Hepatocyte (in vitro differentiated cells): ENCODE measurements at regions not wholly inside any gene's neighbourhood (a gene's known extent, or its start where the extent isn't known, plus 50 kb on each side); places are given as distances from the start of the nearest gene placed in this dataset.
A peak's percentile ranks its signal among the peaks of the same experiment; 100 is the strongest.

Experiments
- DNase-seq: peaks from one replicate; pipeline ENCODE4 v3.0.0-alpha.2; 2016; ENCODE audit warnings: low spot score
- H2AFZ ChIP-seq: fragments of 200-600 bp; sonication (generic); 2 replicates; pipeline ENCODE4 v1.6.0; 2016; ENCODE audit warnings: antibody characterized with exemption, mild to moderate bottlenecking
- H3K27ac ChIP-seq: fragments of 200-600 bp; sonication (generic); 2 replicates; pipeline ENCODE4 v1.5.1; 2016; ENCODE audit warnings: mild to moderate bottlenecking
- H3K27me3 ChIP-seq: fragments of 200-600 bp; sonication (generic); 2 replicates; pipeline ENCODE4 v1.6.1; 2016
- H3K36me3 ChIP-seq: fragments of 200-600 bp; sonication (generic); replicated peaks from 2 replicates; pipeline ENCODE4 v1.5.1; 2016; ENCODE audit warnings: low read depth; ENCODE audit not compliant: insufficient read depth
- H3K4me1 ChIP-seq: fragments of 200-600 bp; sonication (generic); 2 replicates; pipeline ENCODE4 v1.5.1; 2016; ENCODE audit warnings: mild to moderate bottlenecking, moderate library complexity; ENCODE audit not compliant: insufficient read depth
- H3K4me2 ChIP-seq: fragments of 200-600 bp; sonication (generic); 2 replicates; pipeline ENCODE4 v1.6.0; 2016
- H3K4me3 ChIP-seq: fragments of 200-600 bp; sonication (generic); 2 replicates; pipeline ENCODE4 v1.5.1; 2016; ENCODE audit warnings: mild to moderate bottlenecking
- H3K79me2 ChIP-seq: fragments of 200-600 bp; sonication (generic); 2 replicates; pipeline ENCODE4 v1.6.0; 2017; ENCODE audit warnings: mild to moderate bottlenecking
- H3K9me2 ChIP-seq: fragments of 200-600 bp; sonication (generic); replicated peaks from 2 replicates; pipeline ENCODE4 v1.6.0; 2017; ENCODE audit warnings: mild to moderate bottlenecking; ENCODE audit not compliant: insufficient read depth
- H3K9me3 ChIP-seq: fragments of 200-600 bp; sonication (generic); 2 replicates; pipeline ENCODE4 v1.5.1; 2016; ENCODE audit warnings: low read depth, mild to moderate bottlenecking
- H4K20me1 ChIP-seq: fragments of 200-600 bp; sonication (generic); 2 replicates; pipeline ENCODE4 v1.6.0; 2016; ENCODE audit warnings: mild to moderate bottlenecking; ENCODE audit not compliant: insufficient read depth, poor library complexity, severe bottlenecking
- CTCF ChIP-seq: fragments of 200-600 bp; sonication (generic); IDR thresholded peaks from 2 replicates; pipeline ENCODE4 v1.5.1; 2016; ENCODE audit warnings: antibody characterized with exemption, mild to moderate bottlenecking; ENCODE audit not compliant: poor library complexity
- EZH2 ChIP-seq: fragments of 200-600 bp; sonication (generic); IDR thresholded peaks from 2 replicates; pipeline ENCODE4 v1.6.1; 2016; ENCODE audit warnings: antibody characterized with exemption, mild to moderate bottlenecking, borderline replicate concordance
- EZH2phosphoT487 ChIP-seq: fragments of 200-600 bp; sonication (generic); IDR thresholded peaks from one replicate; pipeline ENCODE4 v1.6.1; 2018; ENCODE audit warnings: antibody characterized with exemption, mild to moderate bottlenecking, low read depth, moderate library complexity; ENCODE audit not compliant: unreplicated experiment, severe bottlenecking
- WGBS: methylation state at CpG from one replicate; pipeline ENCODE4 v1.1.6; 2016; ENCODE audit warnings: low lambda C conversion rate; ENCODE audit errors: missing lambda C conversion rate; 5-methylcytosine and 5-hydroxymethylcytosine counted together

GRCh38 chr18:56146565-56146964 is 491.8 kb downstream of the TXNL1 start:
- Histone ChIP-seq H3K4me1 (no peaks in the 10 kb centered on the region), H2AFZ (no peak overlapping the region), H3K79me2 (no peaks in the 10 kb centered on the region), H3K4me2 (no peak overlapping the region), H3K9me2 (no peaks in the 10 kb centered on the region), H4K20me1 (no peaks in the 10 kb centered on the region), H3K27ac (no peak overlapping the region), H3K36me3 (no peaks in the 10 kb centered on the region), H3K4me3 (no peak overlapping the region), H3K9me3 (no peaks in the 10 kb centered on the region), H3K27me3 (no peaks in the 10 kb centered on the region)
- no peak for DNase-seq
- 68% methylated on average over 1 of the region's 1 CpG for WGBS
- TF ChIP-seq EZH2 = no peak
- TF ChIP-seq EZH2phosphoT487 = no peak
- TF ChIP-seq CTCF = no peak

- Histone ChIP-seq H2AFZ (no peak overlapping the region), H3K27me3 (no peaks in the 10 kb centered on the region), H3K9me2 (no peaks in the 10 kb centered on the region), H3K79me2 (no peaks in the 10 kb centered on the region), H3K36me3 (no peaks in the 10 kb centered on the region), H3K9me3 (no peaks in the 10 kb centered on the region), H3K27ac (no peak overlapping the region), H3K4me2 (no peak overlapping the region), H3K4me1 (no peaks in the 10 kb centered on the region), H3K4me3 (no peak overlapping the region), H4K20me1 (no peaks in the 10 kb centered on the region)
- TF ChIP-seq EZH2phosphoT487 = no peak
- TF ChIP-seq CTCF = no peak
- TF ChIP-seq EZH2 = no peak
- 93% methylated on average over 2 of the region's 2 CpGs for WGBS
- no peak for DNase-seq
Measured at GRCh38 chr18:56142001-56142400, 496.4 kb downstream of the TXNL1 start.

- Histone ChIP-seq H3K27me3 (no peaks in the 10 kb centered on the region), H2AFZ (peak overlapping the region; percentile 27), H3K9me2 (no peaks in the 10 kb centered on the region), H4K20me1 (no peaks in the 10 kb centered on the region), H3K79me2 (no peaks in the 10 kb centered on the region), H3K36me3 (no peaks in the 10 kb centered on the region), H3K27ac (peak overlapping the region; percentile 70), H3K4me3 (no peak overlapping the region), H3K4me2 (peak overlapping the region; percentile 18), H3K4me1 (no peaks in the 10 kb centered on the region), H3K9me3 (no peaks in the 10 kb centered on the region)
- no peak for TF ChIP-seq CTCF
- TF ChIP-seq EZH2phosphoT487 = no peak
- no peak for TF ChIP-seq EZH2
- 65% methylated on average over 8 of the region's 8 CpGs for WGBS
- DNase-seq = peak; percentile 39
Measured at GRCh38 chr18:56139792-56140254, 498.6 kb downstream of the TXNL1 start.

GRCh38 chr18:56139372-56139771 is 499.0 kb downstream of the TXNL1 start:
- peak overlapping the region; percentile 70 for H3K27ac ChIP-seq

More at GRCh38 chr18:56139372-56139771, 499.0 kb downstream of the TXNL1 start:
- DNase-seq = no peak
- Histone ChIP-seq H4K20me1 (no peaks in the 10 kb centered on the region), H3K4me2 (no peak overlapping the region), H3K79me2 (no peaks in the 10 kb centered on the region), H3K4me1 (no peaks in the 10 kb centered on the region), H3K9me2 (no peaks in the 10 kb centered on the region), H3K4me3 (no peak overlapping the region), H2AFZ (peak overlapping the region; percentile 27), H3K36me3 (no peaks in the 10 kb centered on the region), H3K9me3 (no peaks in the 10 kb centered on the region), H3K27me3 (no peaks in the 10 kb centered on the region)
- TF ChIP-seq EZH2phosphoT487 = no peak
- no peak for TF ChIP-seq EZH2
- TF ChIP-seq CTCF = no peak
